A549 (cell line): ENCODE measurements at regions not wholly inside any gene's neighbourhood (a gene's known extent, or its start where the extent isn't known, plus 50 kb on each side); places are given as distances from the start of the nearest gene placed in this dataset.

Experiments used
- ATAC-seq, 2 experiments: fragments of 200-7000 bp in 1 of 2; fragments of >200 bp in 1 of 2; cut with Nextera tagmentation in 1 of 2; cut with Tn5 transposase in 1 of 2; 3 replicates each; pipeline versions ENCODE4 v1.8.0 to v1.9.1; 2018 to 2020; ENCODE audit warnings: mild to moderate bottlenecking in 1 of 2, moderate library complexity in 1 of 2
- CTCF ChIA-PET: fragments of 300-600 bp; sonication (Branson Sonifier 250); formaldehyde crosslinking; extraction: SDS; loops from one replicate; lab custom pipeline; 2021; ENCODE audit warnings: antibody characterized with exemption, inconsistent platforms; lab: Yijun Ruan, JAX
- POLR2A ChIA-PET: fragments of 350-600 bp; formaldehyde crosslinking; extraction: SDS; loops from one replicate; lab custom pipeline; 2021; ENCODE audit warnings: antibody characterized with exemption, inconsistent platforms; lab: Yijun Ruan, JAX
- DNase-seq, 2 experiments: peaks; one replicate each; pipeline versions ENCODE4 v3.0.0 to v3.0.0-alpha.2; 2011 to 2016; ENCODE audit warnings: low read depth in 1 of 2, low spot score in 1 of 2
- FAIRE-seq: peaks from 2 replicates; lab custom pipeline; 2011; peaks lifted over from hg19 to GRCh38; lab: Jason Lieb, UNC
- H3K27ac ChIP-seq, 2 experiments: fragments of >200 bp; sonication (Bioruptor Twin); formaldehyde crosslinking; 3 replicates each; pipeline ENCODE4 v1.5.1; 2016 to 2017
- H3K4me1 ChIP-seq: fragments of >200 bp; sonication (Bioruptor Twin); formaldehyde crosslinking; 3 replicates; pipeline ENCODE4 v1.6.1; 2016
- H3K4me2 ChIP-seq: fragments of >200 bp; sonication (Bioruptor Twin); formaldehyde crosslinking; 3 replicates; pipeline ENCODE4 v1.6.1; 2016
- H3K4me3 ChIP-seq: fragments of >200 bp; sonication (Bioruptor Twin); formaldehyde crosslinking; 3 replicates; pipeline ENCODE4 v1.5.1; 2016
- H3K9me3 ChIP-seq: fragments of >200 bp; sonication (Bioruptor Twin); formaldehyde crosslinking; 3 replicates; pipeline ENCODE4 v1.6.1; 2016
- BCL3 ChIP-seq: fragments of >200 bp; sonication (Bioruptor Twin); formaldehyde crosslinking; IDR thresholded peaks from 3 replicates; pipeline ENCODE4 v1.6.1; 2016
- BHLHE40 ChIP-seq: IDR thresholded peaks from 2 replicates; pipeline ENCODE4 v1.6.1; 2012; ENCODE audit warnings: low read depth, low read length, inconsistent platforms
- CEBPB ChIP-seq, 2 experiments: fragments of >200 bp in 1 of 2; sonication (Bioruptor Twin) in 1 of 2; formaldehyde crosslinking in 1 of 2; IDR thresholded peaks; 2 replicates each; pipeline ENCODE4 v1.6.1; 2012 to 2016
- EHMT2 ChIP-seq: fragments of 200-600 bp; sonication (generic); IDR thresholded peaks from 2 replicates; pipeline ENCODE4 v1.6.1; 2016; ENCODE audit warnings: antibody characterized with exemption, low read depth, mild to moderate bottlenecking, moderate library complexity
- ESRRA ChIP-seq: fragments of 150-350 bp; IDR thresholded peaks from 2 replicates; pipeline ENCODE4 v1.6.1; 2014; ENCODE audit warnings: mild to moderate bottlenecking, low read length, borderline replicate concordance
- FOSB ChIP-seq: fragments of 250-450 bp; sonication (Bioruptor Pico); IDR thresholded peaks from 2 replicates; pipeline ENCODE4 v1.5.0; 2020; ENCODE audit warnings: mild to moderate bottlenecking, moderate library complexity
- FOSL2 ChIP-seq, 2 experiments: fragments of 450-650 bp in 1 of 2; fragments of >200 bp in 1 of 2; sonication (Bioruptor Twin) in 1 of 2; formaldehyde crosslinking; IDR thresholded peaks; 2 replicates each; pipeline versions ENCODE4 v1.5.0 to v1.6.1; 2016 to 2020; ENCODE audit warnings: mild to moderate bottlenecking in 1 of 2, moderate library complexity in 1 of 2
- HDAC2 ChIP-seq: fragments of 200-600 bp; sonication (generic); IDR thresholded peaks from 2 replicates; pipeline ENCODE4 v1.6.1; 2016
- HEYL ChIP-seq: fragments of 250-450 bp; sonication (Bioruptor Pico); IDR thresholded peaks from 2 replicates; pipeline ENCODE4 v1.8.0; 2021; ENCODE audit warnings: mild to moderate bottlenecking, moderate library complexity
- HOXA7 ChIP-seq: fragments of 250-450 bp; sonication (Bioruptor Pico); IDR thresholded peaks from 2 replicates; pipeline ENCODE4 v1.5.0; 2020; ENCODE audit warnings: mild to moderate bottlenecking, moderate library complexity
- JUN ChIP-seq, 2 experiments: fragments of >200 bp; sonication (Bioruptor Twin); formaldehyde crosslinking; IDR thresholded peaks; 2 replicates in 1 of 2; 3 replicates in 1 of 2; pipeline ENCODE4 v1.6.1; 2016 to 2017
- JUNB ChIP-seq: fragments of >200 bp; sonication (Bioruptor Twin); formaldehyde crosslinking; IDR thresholded peaks from 2 replicates; pipeline ENCODE4 v1.6.1; 2016
- KDM1A ChIP-seq: fragments of 200-600 bp; sonication (generic); IDR thresholded peaks from 2 replicates; pipeline ENCODE4 v1.6.1; 2016; ENCODE audit warnings: low read depth, mild to moderate bottlenecking
- MYC ChIP-seq: IDR thresholded peaks from 2 replicates; pipeline ENCODE4 v1.6.1; 2012; ENCODE audit warnings: mild to moderate bottlenecking, inconsistent platforms, low read length, improper control_type of control experiment, borderline replicate concordance
- NFE2L2 ChIP-seq: fragments of 150-350 bp; conservative IDR thresholded peaks from 2 replicates; pipeline ENCODE4 v1.6.1; 2014; ENCODE audit warnings: low read length
- NR3C1 ChIP-seq: fragments of >200 bp; sonication (Bioruptor Twin); formaldehyde crosslinking; IDR thresholded peaks from 3 replicates; pipeline ENCODE4 v1.6.1; 2017
- PHF8 ChIP-seq: fragments of 200-600 bp; sonication (generic); IDR thresholded peaks from 2 replicates; pipeline ENCODE4 v1.6.1; 2016; ENCODE audit warnings: low read depth, mild to moderate bottlenecking, antibody characterized with exemption, moderate library complexity, borderline replicate concordance
- POLR2A ChIP-seq: IDR thresholded peaks from 2 replicates; pipeline ENCODE4 v1.6.1; 2012; ENCODE audit warnings: mild to moderate bottlenecking, low read length
- POLR2AphosphoS2 ChIP-seq: conservative IDR thresholded peaks from 2 replicates; pipeline ENCODE4 v1.6.1; 2012; ENCODE audit warnings: low read length, improper control_type of control experiment, inconsistent platforms
- RAD21 ChIP-seq, 2 experiments: fragments of >200 bp in 1 of 2; sonication (Bioruptor Twin) in 1 of 2; formaldehyde crosslinking in 1 of 2; IDR thresholded peaks in 1 of 2; conservative IDR thresholded peaks in 1 of 2; 2 replicates in 1 of 2; 3 replicates in 1 of 2; pipeline ENCODE4 v1.6.1; 2012 to 2018; ENCODE audit warnings: inconsistent platforms in 1 of 2
- REST ChIP-seq: fragments of 200-600 bp; sonication (generic); IDR thresholded peaks from 2 replicates; pipeline ENCODE4 v1.6.1; 2016; ENCODE audit warnings: antibody characterized with exemption, mild to moderate bottlenecking, moderate library complexity
- RNF2 ChIP-seq: fragments of 200-600 bp; sonication (generic); IDR thresholded peaks from 2 replicates; pipeline ENCODE4 v1.6.1; 2016; ENCODE audit warnings: low read depth, mild to moderate bottlenecking, antibody characterized with exemption, moderate library complexity, borderline replicate concordance
- SREBF2 ChIP-seq: fragments of 450-650 bp; IDR thresholded peaks from 2 replicates; pipeline ENCODE4 v1.6.1; 2014; ENCODE audit warnings: mild to moderate bottlenecking, moderate library complexity
- USF2 ChIP-seq: fragments of 450-650 bp; IDR thresholded peaks from 2 replicates; pipeline ENCODE4 v1.6.1; 2014; ENCODE audit warnings: antibody characterized with exemption
- WGBS: methylation state at CpG from one replicate; pipeline ENCODE4 v1.1.6; 2017; ENCODE audit errors: missing lambda C conversion rate; 5-methylcytosine and 5-hydroxymethylcytosine counted together

GRCh38 chr12:38384816-38385378 lies 68.3 kb downstream of the ALG10B start:
- no peak for FAIRE-seq
- H3K27ac ChIP-seq, result peak overlapping the region in 1 of 2 experiments; percentile 11; a peak in 2 of 6 replicates
- peak in 1 of 2 experiments; percentile 52 for DNase-seq
- ChIA-PET POLR2A (no interaction called here), CTCF (no interaction called here)
- ATAC-seq, result peak in 1 of 2 experiments; percentile 68; a peak in 3 of 6 replicates
- peak overlapping the region; percentile 33 for H3K4me2 ChIP-seq
- no peak overlapping the region for H3K4me3 ChIP-seq
- 34% methylated on average over 9 of the region's 9 CpGs for WGBS
- TF ChIP-seq RAD21 (conservative IDR thresholded peaks at IDR 0.05 in 1 of 2, IDR thresholded peaks at IDR 0.05 in 1 of 2), result 0 out of 5 replicates have a peak, but pooled peaks of 1 of the 2 experiments have one; percentile 5
- no peak for TF ChIP-seq POLR2AphosphoS2
- H3K9me3 ChIP-seq, result peaks cover 4% of the 10 kb centered on the region; the same call in 1 of the 3 replicates
- H3K4me1 ChIP-seq, result peaks cover 18% of the 10 kb centered on the region; the same call in 2 of the 3 replicates

- no peak overlapping the region for H3K4me3 ChIP-seq
- H3K9me3 ChIP-seq, result peaks cover 4% of the 10 kb centered on the region; the same call in 1 of the 3 replicates
- peak overlapping the region; percentile 33; the same call in 2 of the 3 replicates for H3K4me2 ChIP-seq
- TF ChIP-seq BHLHE40 (no peak), FOSL2 (IDR thresholded peaks at IDR 0.05) (no peak), FOSL2 (CRISPR knock-in tag; IDR thresholded peaks at IDR 0.05) (no peak), BCL3 (no peak), HOXA7 (CRISPR knock-in tag) (no peak), HDAC2 (no peak), JUNB (no peak), USF2 (no peak), NFE2L2 (no peak), ESRRA (no peak), SREBF2 (no peak), MYC (no peak), POLR2A (no peak), NR3C1 (no peak), PHF8 (no peak), JUN (IDR thresholded peaks at IDR 0.05) (no peak), EHMT2 (no peak), CEBPB (IDR thresholded peaks at IDR 0.05) (no peak), FOSB (no peak), HEYL (CRISPR knock-in tag) (no peak)
- FAIRE-seq, result no peak
- H3K4me1 ChIP-seq, result peaks cover 18% of the 10 kb centered on the region; the same call in 2 of the 3 replicates
- ATAC-seq, result peak in 1 of 2 experiments; percentile 42; a peak in 2 of 6 replicates
- peak overlapping the region in 1 of 2 experiments; percentile 11; a peak in 2 of 6 replicates for H3K27ac ChIP-seq
- CTCF ChIA-PET, result no interaction called here
- 0% methylated on average over 1 of the region's 1 CpG for WGBS
- DNase-seq, result no peak
- POLR2A ChIA-PET, result no interaction called here
Observed at GRCh38 chr12:38385486-38385885, 68.9 kb downstream of the ALG10B start.

GRCh38 chr12:38386205-38386985 lies 69.8 kb downstream of the ALG10B start:
- H3K27ac ChIP-seq, result no peak overlapping the region
- ATAC-seq, result peak; percentile 50 to 59; a peak in 5 of 6 replicates
- no peak for TF ChIP-seq FOSL2 (IDR thresholded peaks at IDR 0.05)
- TF ChIP-seq FOSL2 (CRISPR knock-in tag; IDR thresholded peaks at IDR 0.05), result peak; percentile 54
- TF ChIP-seq MYC, result no peak
- no peak for TF ChIP-seq KDM1A
- TF ChIP-seq RNF2, result no peak
- TF ChIP-seq NR3C1, result no peak
- no peak for TF ChIP-seq POLR2A
- no peak for TF ChIP-seq REST
- TF ChIP-seq HEYL (CRISPR knock-in tag), result no peak
- ChIA-PET POLR2A (no interaction called here), CTCF (no interaction called here)
- peaks cover 4% of the 10 kb centered on the region; the same call in 1 of the 3 replicates for H3K9me3 ChIP-seq
- 10% methylated on average over 4 of the region's 4 CpGs for WGBS
- peak overlapping the region; percentile 18; the same call in 2 of the 3 replicates for H3K4me2 ChIP-seq
- peaks cover 18% of the 10 kb centered on the region; the same call in 2 of the 3 replicates for H3K4me1 ChIP-seq
- no peak overlapping the region for H3K4me3 ChIP-seq
- FAIRE-seq, result no peak
- DNase-seq, result peak in 1 of 2 experiments; percentile 13
